ENCODE measurements at regions not wholly inside any gene's neighbourhood (a gene's known extent, or its start where the extent isn't known, plus 50 kb on each side); places are given as distances from the start of the nearest gene placed in this dataset.

- TF ChIP-seq REST (IDR thresholded peaks at IDR 0.05; ENCODE audit: low read depth): no peak
- no peak for TF ChIP-seq TAF1 (IDR thresholded peaks at IDR 0.05; ENCODE audit: low read depth)
- TF ChIP-seq EP300 (IDR thresholded peaks at IDR 0.05; ENCODE audit: borderline replicate concordance): no peak
- TF ChIP-seq CEBPB (IDR thresholded peaks at IDR 0.05): no peak
- TF ChIP-seq YY1 (IDR thresholded peaks at IDR 0.05; ENCODE audit: low read depth): no peak
- TF ChIP-seq TCF12 (IDR thresholded peaks at IDR 0.05; ENCODE audit: low read depth): no peak
- TF ChIP-seq EGR1 (IDR thresholded peaks at IDR 0.05): no peak
- TF ChIP-seq TEAD4 (IDR thresholded peaks at IDR 0.05): no peak
- no peak for TF ChIP-seq ZBTB7A (IDR thresholded peaks at IDR 0.05; ENCODE audit: low read depth)
- no peak for TF ChIP-seq FOXM1 (IDR thresholded peaks at IDR 0.05; ENCODE audit: borderline replicate concordance, low read depth)
- no peak for TF ChIP-seq NFIC (IDR thresholded peaks at IDR 0.05)
- no peak for TF ChIP-seq MAX (IDR thresholded peaks at IDR 0.05)
- TF ChIP-seq RAD21 (IDR thresholded peaks at IDR 0.05; ENCODE audit: low read depth): no peak
- TF ChIP-seq USF1 (IDR thresholded peaks at IDR 0.05): no peak
- no peak for TF ChIP-seq CREB1 (IDR thresholded peaks at IDR 0.05; ENCODE audit: low read depth)
These were observed 204.4 kb downstream of the OTOL1 start for GRCh38 chr3:161700998-161701397.

- TF ChIP-seq EGR1 (IDR thresholded peaks at IDR 0.05): no peak
- no peak for TF ChIP-seq REST (IDR thresholded peaks at IDR 0.05; ENCODE audit: low read depth)
- TF ChIP-seq TEAD4 (IDR thresholded peaks at IDR 0.05): no peak
- no peak for TF ChIP-seq TCF12 (IDR thresholded peaks at IDR 0.05; ENCODE audit: low read depth)
- TF ChIP-seq EP300 (IDR thresholded peaks at IDR 0.05; ENCODE audit: borderline replicate concordance): no peak
- no peak for TF ChIP-seq YY1 (IDR thresholded peaks at IDR 0.05; ENCODE audit: low read depth)
- TF ChIP-seq CEBPB (IDR thresholded peaks at IDR 0.05): no peak
- no peak for TF ChIP-seq ZBTB7A (IDR thresholded peaks at IDR 0.05; ENCODE audit: low read depth)
- TF ChIP-seq CREB1 (IDR thresholded peaks at IDR 0.05; ENCODE audit: low read depth): no peak
- no peak for TF ChIP-seq TAF1 (IDR thresholded peaks at IDR 0.05; ENCODE audit: low read depth)
- TF ChIP-seq MAX (IDR thresholded peaks at IDR 0.05): no peak
- no peak for TF ChIP-seq NFIC (IDR thresholded peaks at IDR 0.05)
- TF ChIP-seq FOXM1 (IDR thresholded peaks at IDR 0.05; ENCODE audit: borderline replicate concordance, low read depth): no peak
- no peak for TF ChIP-seq RAD21 (IDR thresholded peaks at IDR 0.05; ENCODE audit: low read depth)
- TF ChIP-seq USF1 (IDR thresholded peaks at IDR 0.05): no peak
These were observed 217.1 kb downstream of the OTOL1 start for GRCh38 chr3:161713731-161714130.

- TF ChIP-seq TCF12 (IDR thresholded peaks at IDR 0.05; ENCODE audit: low read depth): no peak
- no peak for TF ChIP-seq TAF1 (IDR thresholded peaks at IDR 0.05; ENCODE audit: low read depth)
- TF ChIP-seq YY1 (IDR thresholded peaks at IDR 0.05; ENCODE audit: low read depth): no peak
- TF ChIP-seq EP300 (IDR thresholded peaks at IDR 0.05; ENCODE audit: borderline replicate concordance): no peak
- no peak for TF ChIP-seq CREB1 (IDR thresholded peaks at IDR 0.05; ENCODE audit: low read depth)
- TF ChIP-seq EGR1 (IDR thresholded peaks at IDR 0.05): no peak
- TF ChIP-seq REST (IDR thresholded peaks at IDR 0.05; ENCODE audit: low read depth): no peak
- TF ChIP-seq NFIC (IDR thresholded peaks at IDR 0.05): no peak
- no peak for TF ChIP-seq TEAD4 (IDR thresholded peaks at IDR 0.05)
- TF ChIP-seq USF1 (IDR thresholded peaks at IDR 0.05): no peak
- TF ChIP-seq MAX (IDR thresholded peaks at IDR 0.05): no peak
These were observed 235.4 kb downstream of the OTOL1 start for GRCh38 chr3:161731968-161732367.

GRCh38 chr3:161737171-161737570, 240.6 kb downstream of the OTOL1 start:
- TF ChIP-seq YY1 (IDR thresholded peaks at IDR 0.05; ENCODE audit: low read depth) (no peak), TCF12 (IDR thresholded peaks at IDR 0.05; ENCODE audit: low read depth) (no peak), TEAD4 (IDR thresholded peaks at IDR 0.05) (no peak), USF1 (IDR thresholded peaks at IDR 0.05) (no peak), EP300 (IDR thresholded peaks at IDR 0.05; ENCODE audit: borderline replicate concordance) (no peak), EGR1 (IDR thresholded peaks at IDR 0.05) (no peak), NFIC (IDR thresholded peaks at IDR 0.05) (no peak), REST (IDR thresholded peaks at IDR 0.05; ENCODE audit: low read depth) (no peak), TAF1 (IDR thresholded peaks at IDR 0.05; ENCODE audit: low read depth) (no peak), MAX (IDR thresholded peaks at IDR 0.05) (no peak), CEBPB (IDR thresholded peaks at IDR 0.05) (no peak), FOXM1 (IDR thresholded peaks at IDR 0.05; ENCODE audit: borderline replicate concordance, low read depth) (no peak), CREB1 (IDR thresholded peaks at IDR 0.05; ENCODE audit: low read depth) (no peak), ZBTB7A (IDR thresholded peaks at IDR 0.05; ENCODE audit: low read depth) (no peak), RAD21 (IDR thresholded peaks at IDR 0.05; ENCODE audit: low read depth) (no peak)
